ENCODE measurements at regions not wholly inside any gene's neighbourhood (a gene's known extent, or its start where the extent isn't known, plus 50 kb on each side); places are given as distances from the start of the nearest gene placed in this dataset.
A peak's percentile ranks its signal among the peaks of the same experiment; 100 is the strongest.
"Not testable (repeated sequence)": the region's sequence is repeated elsewhere in the genome, so short reads cannot be mapped to it uniquely, and the experiment has no call there.

- Histone ChIP-seq H3K27me3 (peaks cover 0 to 5% of the 10 kb centered on the region in 2 donors), H3K27ac (no peak overlapping the region), H3K36me3 (no peaks in the 10 kb centered on the region), H3K4me1 (no peaks in the 10 kb centered on the region), H3K9me3 (peaks cover 11 to 12% of the 10 kb centered on the region in 2 donors), H3K4me3 (no peak overlapping the region)
- intact Hi-C loops (cut with DNase I; ENCODE audit: low total_unique reads): no loop called here
- TF ChIP-seq POLR2AphosphoS5 (IDR thresholded peaks at IDR 0.05) (no peak), POLR2A (IDR thresholded peaks at IDR 0.05) (no peak), CTCF (IDR thresholded peaks at IDR 0.05) (no peak)
- DNase-seq (ENCODE audit: low spot score in 2 of 2): peak in 1 of 2 donors; percentile 48
Measured at GRCh38 chrX:1093586-1094421, 118.6 kb downstream of the CRLF2 start.

- intact Hi-C loops (cut with DNase I; ENCODE audit: low total_unique reads): no loop called here
- TF ChIP-seq POLR2A (IDR thresholded peaks at IDR 0.05) (no peak), POLR2AphosphoS5 (IDR thresholded peaks at IDR 0.05) (no peak), CTCF (IDR thresholded peaks at IDR 0.05) (no peak)
Measured at GRCh38 chrX:1093121-1093520, 119.3 kb downstream of the CRLF2 start.

GRCh38 chrX:1086444-1087409 is 125.7 kb downstream of the CRLF2 start:
- no peak for DNase-seq (ENCODE audit: low spot score in 2 of 2)
- H3K4me3 ChIP-seq: no peak overlapping the region
- intact Hi-C loops (cut with DNase I; ENCODE audit: low total_unique reads): no loop called here
- H3K36me3 ChIP-seq: no peaks in the 10 kb centered on the region
- TF ChIP-seq POLR2A (IDR thresholded peaks at IDR 0.05): no peak
- no peak for TF ChIP-seq POLR2AphosphoS5 (IDR thresholded peaks at IDR 0.05)
- no peak for TF ChIP-seq CTCF (IDR thresholded peaks at IDR 0.05)
- peaks cover 0 to 3% of the 10 kb centered on the region in 2 donors for H3K27me3 ChIP-seq
- H3K9me3 ChIP-seq: peaks cover 12 to 22% of the 10 kb centered on the region in 2 donors
- no peak overlapping the region for H3K27ac ChIP-seq
- H3K4me1 ChIP-seq: no peaks in the 10 kb centered on the region

More at GRCh38 chrX:1093121-1093520, 119.3 kb downstream of the CRLF2 start:
- Histone ChIP-seq H3K9me3 (peaks cover 11 to 12% of the 10 kb centered on the region in 2 donors), H3K4me3 (no peak overlapping the region), H3K27me3 (peaks cover 0 to 5% of the 10 kb centered on the region in 2 donors), H3K4me1 (no peaks in the 10 kb centered on the region), H3K36me3 (no peaks in the 10 kb centered on the region), H3K27ac (no peak overlapping the region)
- peak in 1 of 2 donors; percentile 31 for DNase-seq (ENCODE audit: low spot score in 2 of 2)

DNA sequence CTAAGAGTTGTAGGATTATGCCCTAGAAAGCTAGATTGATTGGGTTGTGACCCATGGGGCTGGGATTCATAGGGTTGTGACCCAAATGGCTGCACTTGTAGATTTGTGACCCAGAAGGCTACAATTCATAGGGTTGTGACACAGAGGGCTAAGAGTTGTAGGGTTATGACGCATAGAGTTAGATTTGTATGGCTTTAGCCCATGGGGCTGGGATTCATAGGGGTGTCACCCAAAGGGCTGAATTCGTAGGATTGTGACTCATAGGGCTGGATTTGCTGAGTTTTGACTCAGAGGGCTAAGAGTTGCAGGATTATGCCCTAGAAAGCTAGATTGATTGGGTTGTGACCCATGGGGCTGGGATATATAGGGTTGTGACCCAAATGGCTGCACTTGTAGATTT is 126.6 kb downstream of the CRLF2 start:
- intact Hi-C loops (cut with DNase I; ENCODE audit: low total_unique reads); H3K27me3 ChIP-seq: not testable (repeated sequence)

DNA sequence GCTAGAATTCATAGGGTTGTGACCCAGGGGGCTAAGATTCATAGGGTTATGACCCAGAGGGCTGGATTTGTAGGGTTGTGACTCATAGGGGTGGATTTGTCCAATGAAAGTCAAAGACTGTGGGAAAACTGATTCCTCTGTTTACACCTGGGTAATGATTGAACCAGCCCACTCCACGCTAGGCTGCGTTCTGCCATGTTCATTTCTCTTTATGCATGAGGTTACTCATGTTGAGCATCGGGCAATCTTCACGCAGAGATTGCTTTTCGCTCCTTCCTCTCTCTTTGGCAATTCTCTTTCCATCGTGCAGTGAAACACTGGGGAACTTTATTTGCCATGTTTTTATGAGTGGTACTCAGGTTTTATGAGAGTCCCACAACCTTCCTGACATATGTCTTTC is 127.8 kb downstream of the CRLF2 start:
- no peak overlapping the region for H3K27ac ChIP-seq
- H3K27me3 ChIP-seq: peaks cover 0 to 3% of the 10 kb centered on the region in 2 donors
- H3K36me3 ChIP-seq: no peaks in the 10 kb centered on the region
- intact Hi-C loops (cut with DNase I; ENCODE audit: low total_unique reads): no loop called here
- no peak overlapping the region for H3K4me3 ChIP-seq
- H3K4me1 ChIP-seq: no peaks in the 10 kb centered on the region
- H3K9me3 ChIP-seq: peaks cover 12 to 33% of the 10 kb centered on the region in 2 donors
- no peak for DNase-seq (ENCODE audit: low spot score in 2 of 2)
- TF ChIP-seq CTCF (IDR thresholded peaks at IDR 0.05) (no peak), POLR2A (IDR thresholded peaks at IDR 0.05) (no peak), POLR2AphosphoS5 (IDR thresholded peaks at IDR 0.05) (no peak)

More for the DNA sequence above, 126.6 kb downstream of the CRLF2 start:
- peaks cover 12 to 23% of the 10 kb centered on the region in 2 donors for H3K9me3 ChIP-seq
- not testable (repeated sequence) for H3K27ac ChIP-seq; H3K36me3 ChIP-seq; H3K4me1 ChIP-seq; DNase-seq (ENCODE audit: low spot score in 2 of 2); H3K4me3 ChIP-seq

Measured in breast epithelium (tissue), 4 donors.